ENCODE measurements at regions not wholly inside any gene's neighbourhood (a gene's known extent, or its start where the extent isn't known, plus 50 kb on each side); places are given as distances from the start of the nearest gene placed in this dataset.

DNA sequence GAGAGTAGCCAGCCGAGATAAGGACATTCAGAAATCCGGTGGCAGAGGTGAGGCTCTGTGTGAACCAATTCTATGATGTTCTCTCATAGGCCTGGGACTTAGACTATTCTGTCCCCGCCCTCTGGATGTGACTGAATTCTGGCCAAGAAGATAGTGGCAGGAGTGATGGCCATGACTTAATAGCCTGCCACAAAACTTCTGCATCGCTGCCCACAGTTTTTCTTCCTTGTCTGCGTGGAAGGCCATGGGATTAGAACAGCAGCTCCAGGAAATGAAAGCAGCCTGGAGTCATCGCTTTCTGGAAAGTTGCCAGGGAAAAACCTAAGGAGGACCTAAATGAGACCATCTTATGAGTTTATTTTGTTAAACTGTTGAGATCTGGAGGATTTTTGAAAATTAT lies 134.7 kb downstream of the F11 start:
- no peak for TF ChIP-seq POLR2A (IDR thresholded peaks at IDR 0.05)
- no peak for TF ChIP-seq CTCF (IDR thresholded peaks at IDR 0.05)

Measured in esophagus squamous epithelium (tissue), 4 donors.